ENCODE measurements at regions not wholly inside any gene's neighbourhood (a gene's known extent, or its start where the extent isn't known, plus 50 kb on each side); places are given as distances from the start of the nearest gene placed in this dataset.

DNA sequence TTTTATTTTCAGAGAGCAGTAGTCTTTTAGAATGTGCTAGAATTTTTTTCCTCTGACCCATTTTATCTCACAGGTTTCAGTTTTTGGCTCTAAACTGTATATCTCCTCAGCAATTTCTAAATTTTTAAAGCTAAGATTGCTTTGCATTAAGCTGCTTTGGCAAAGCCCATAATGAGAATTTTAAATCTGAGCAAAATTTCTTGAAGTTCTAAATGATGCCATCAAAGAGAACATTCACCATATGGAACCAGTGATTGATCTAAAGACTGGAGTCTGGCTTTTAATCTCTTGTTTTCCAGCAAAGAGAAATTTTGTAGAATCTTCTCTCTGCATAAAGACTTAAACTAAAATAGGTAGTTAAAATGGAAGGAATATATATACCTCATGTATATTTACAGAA lies 313.6 kb downstream of the TBC1D32 start (continued):
- no peak for TF ChIP-seq BORCS8-MEF2B (CRISPR knock-in tag; IDR thresholded peaks at IDR 0.05)

GRCh38 chr6:121008553-121008952 lies 325.7 kb downstream of the TBC1D32 start:
- Histone ChIP-seq H3K4me1 (ENCODE audit: insufficient read depth, low read length) (no peaks in the 10 kb centered on the region), H3K9me3 (ENCODE audit: low read length) (no peaks in the 10 kb centered on the region), H3K4me3 (replicated peaks in 1 of 3; ENCODE audit: insufficient read depth in 1 of 3, low read depth in 2 of 3, low read length in 3 of 3) (no peak overlapping the region), H2AFZ (ENCODE audit: low read length) (no peak overlapping the region), H3K36me3 (replicated peaks in 1 of 2; ENCODE audit: control insufficient read depth in 1 of 2, insufficient read depth in 2 of 2, low read length in 2 of 2) (no peaks in the 10 kb centered on the region), H3K27ac (ENCODE audit: extremely low read length, insufficient read depth, low read length) (no peak overlapping the region), H3K27me3 (ENCODE audit: control insufficient read depth in 1 of 2, insufficient read depth in 2 of 2, low read length in 2 of 2) (no peaks in the 10 kb centered on the region), H3K9ac (ENCODE audit: insufficient read depth, low read depth, low read length) (no peak overlapping the region), H3K79me2 (ENCODE audit: insufficient read depth, low read length) (no peaks in the 10 kb centered on the region), H3K4me2 (ENCODE audit: low read depth, low read length) (no peak overlapping the region), H4K20me1 (ENCODE audit: insufficient read depth, low read length) (no peaks in the 10 kb centered on the region)
- no TSS peak for BruUV-seq (replicated peaks)
- intact Hi-C loops (cut with micrococcal nuclease; ENCODE audit: unreplicated experiment) (no loop called here), in situ Hi-C loops (cut with HindIII; ENCODE audit: extremely low pct_ligation_motif_present, low pct_unique_long_range_greater_than_20kb) (no loop called here)
- ChIA-PET POLR2A (no interaction called here), CTCF (ENCODE audit: low intra/inter-chr PET ratio, low total read pairs) (no interaction called here)
- DNase-seq (ENCODE audit: low spot score), result no peak
- no peak for FAIRE-seq
- no peak for TF ChIP-seq CBX2 (IDR thresholded peaks at IDR 0.05; ENCODE audit: low read depth, low read length)
- TF ChIP-seq CBX2 (CRISPR knock-in tag; IDR thresholded peaks at IDR 0.05; ENCODE audit: low read depth), result no peak
- no peak for TF ChIP-seq ZNF672 (CRISPR knock-in tag; IDR thresholded peaks at IDR 0.05)
- no peak for TF ChIP-seq POLR2A (IDR thresholded peaks at IDR 0.05; ENCODE audit: insufficient read depth in 1 of 2, low read depth in 2 of 2, low read length in 2 of 2)
- peak; percentile 66; the same call in 1 of the 2 replicates for TF ChIP-seq ATF7 (IDR thresholded peaks at IDR 0.05)
- no peak for TF ChIP-seq ATF7 (CRISPR knock-in tag; IDR thresholded peaks at IDR 0.05)
- ATAC-seq, result no peak

- FAIRE-seq, result no peak
- ChIA-PET CTCF (ENCODE audit: low intra/inter-chr PET ratio, low total read pairs) (no interaction called here), POLR2A (no interaction called here)
- H3K79me2 ChIP-seq (ENCODE audit: insufficient read depth, low read length), result no peaks in the 10 kb centered on the region
- no peak overlapping the region for H2AFZ ChIP-seq (ENCODE audit: low read length)
- no peaks in the 10 kb centered on the region for H3K4me1 ChIP-seq (ENCODE audit: insufficient read depth, low read length)
- no TSS peak for BruUV-seq (replicated peaks)
- no peaks in the 10 kb centered on the region for H4K20me1 ChIP-seq (ENCODE audit: insufficient read depth, low read length)
- H3K36me3 ChIP-seq (replicated peaks in 1 of 2; ENCODE audit: control insufficient read depth in 1 of 2, insufficient read depth in 2 of 2, low read length in 2 of 2), result no peaks in the 10 kb centered on the region
- H3K27me3 ChIP-seq (ENCODE audit: control insufficient read depth in 1 of 2, insufficient read depth in 2 of 2, low read length in 2 of 2), result no peaks in the 10 kb centered on the region
- no peaks in the 10 kb centered on the region for H3K9me3 ChIP-seq (ENCODE audit: low read length)
- H3K27ac ChIP-seq (ENCODE audit: extremely low read length, insufficient read depth, low read length), result no peak overlapping the region
- ATAC-seq, result no peak
- in situ Hi-C loops (cut with HindIII; ENCODE audit: extremely low pct_ligation_motif_present, low pct_unique_long_range_greater_than_20kb) (no loop called here), intact Hi-C loops (cut with micrococcal nuclease; ENCODE audit: unreplicated experiment) (no loop called here)
- TF ChIP-seq TEAD2 (CRISPR knock-in tag; IDR thresholded peaks at IDR 0.05), result no peak
- no peak for TF ChIP-seq ZNF367 (CRISPR knock-in tag; IDR thresholded peaks at IDR 0.05; ENCODE audit: borderline replicate concordance)
- TF ChIP-seq ZNF546 (CRISPR knock-in tag; conservative IDR thresholded peaks at IDR 0.05), result no peak
- H3K4me3 ChIP-seq (replicated peaks in 1 of 3; ENCODE audit: insufficient read depth in 1 of 3, low read depth in 2 of 3, low read length in 3 of 3), result no peak overlapping the region
- H3K4me2 ChIP-seq (ENCODE audit: low read depth, low read length), result no peak overlapping the region
- WGBS (ENCODE audit: low lambda C conversion rate), result 4% methylated on average over 2 of the region's 2 CpGs
- DNase-seq (ENCODE audit: low spot score), result no peak
- H3K9ac ChIP-seq (ENCODE audit: insufficient read depth, low read depth, low read length), result no peak overlapping the region
Measured at GRCh38 chr6:121006024-121006423, 328.3 kb downstream of the TBC1D32 start.
